ENCODE measurements at regions not wholly inside any gene's neighbourhood (a gene's known extent, or its start where the extent isn't known, plus 50 kb on each side); places are given as distances from the start of the nearest gene placed in this dataset.

GRCh38 chr2:226665306-226665831, 134.3 kb downstream of the IRS1 start:
- no peak overlapping the region for H3K27ac Mint-ChIP-seq

More at GRCh38 chr2:226665306-226665831, 134.3 kb downstream of the IRS1 start:
- no peaks in the 10 kb centered on the region for H3K36me3 ChIP-seq (ENCODE audit: insufficient read depth)
- no peak overlapping the region for H3K4me3 ChIP-seq
- H3K4me1 ChIP-seq (ENCODE audit: insufficient read depth), result no peaks in the 10 kb centered on the region
- H3K4me2 ChIP-seq, result no peak overlapping the region
- ATAC-seq, result no peak
- no peak overlapping the region for H2AFZ ChIP-seq
- no peak overlapping the region for H3K4me3 Mint-ChIP-seq
- H3K36me3 Mint-ChIP-seq (ENCODE audit: low read depth), result no peaks in the 10 kb centered on the region
- H3K9me3 Mint-ChIP-seq, result no peaks in the 10 kb centered on the region; the same call in 2 of the 3 replicates
- no peak overlapping the region for H3K27ac ChIP-seq (ENCODE audit: low read depth)
- no peaks in the 10 kb centered on the region for H3K79me2 ChIP-seq (replicated peaks; ENCODE audit: insufficient read depth)
- H3K27me3 ChIP-seq (ENCODE audit: insufficient read depth), result no peaks in the 10 kb centered on the region
- H4K20me1 ChIP-seq (replicated peaks; ENCODE audit: insufficient read depth), result no peaks in the 10 kb centered on the region
- H3F3A ChIP-seq (replicated peaks; ENCODE audit: low read depth), result no peaks in the 10 kb centered on the region
- TF ChIP-seq ZNF114 (CRISPR knock-in tag; IDR thresholded peaks at IDR 0.05), result no peak
- TF ChIP-seq ZNF331 (CRISPR knock-in tag; IDR thresholded peaks at IDR 0.05; ENCODE audit: low read depth), result no peak
- TF ChIP-seq CTCF (conservative IDR thresholded peaks at IDR 0.05; ENCODE audit: low read depth in 2 of 2), result no peak
- TF ChIP-seq EZH2phosphoT487 (IDR thresholded peaks at IDR 0.05; ENCODE audit: unreplicated experiment), result no peak
- TF ChIP-seq, protein P1, sequence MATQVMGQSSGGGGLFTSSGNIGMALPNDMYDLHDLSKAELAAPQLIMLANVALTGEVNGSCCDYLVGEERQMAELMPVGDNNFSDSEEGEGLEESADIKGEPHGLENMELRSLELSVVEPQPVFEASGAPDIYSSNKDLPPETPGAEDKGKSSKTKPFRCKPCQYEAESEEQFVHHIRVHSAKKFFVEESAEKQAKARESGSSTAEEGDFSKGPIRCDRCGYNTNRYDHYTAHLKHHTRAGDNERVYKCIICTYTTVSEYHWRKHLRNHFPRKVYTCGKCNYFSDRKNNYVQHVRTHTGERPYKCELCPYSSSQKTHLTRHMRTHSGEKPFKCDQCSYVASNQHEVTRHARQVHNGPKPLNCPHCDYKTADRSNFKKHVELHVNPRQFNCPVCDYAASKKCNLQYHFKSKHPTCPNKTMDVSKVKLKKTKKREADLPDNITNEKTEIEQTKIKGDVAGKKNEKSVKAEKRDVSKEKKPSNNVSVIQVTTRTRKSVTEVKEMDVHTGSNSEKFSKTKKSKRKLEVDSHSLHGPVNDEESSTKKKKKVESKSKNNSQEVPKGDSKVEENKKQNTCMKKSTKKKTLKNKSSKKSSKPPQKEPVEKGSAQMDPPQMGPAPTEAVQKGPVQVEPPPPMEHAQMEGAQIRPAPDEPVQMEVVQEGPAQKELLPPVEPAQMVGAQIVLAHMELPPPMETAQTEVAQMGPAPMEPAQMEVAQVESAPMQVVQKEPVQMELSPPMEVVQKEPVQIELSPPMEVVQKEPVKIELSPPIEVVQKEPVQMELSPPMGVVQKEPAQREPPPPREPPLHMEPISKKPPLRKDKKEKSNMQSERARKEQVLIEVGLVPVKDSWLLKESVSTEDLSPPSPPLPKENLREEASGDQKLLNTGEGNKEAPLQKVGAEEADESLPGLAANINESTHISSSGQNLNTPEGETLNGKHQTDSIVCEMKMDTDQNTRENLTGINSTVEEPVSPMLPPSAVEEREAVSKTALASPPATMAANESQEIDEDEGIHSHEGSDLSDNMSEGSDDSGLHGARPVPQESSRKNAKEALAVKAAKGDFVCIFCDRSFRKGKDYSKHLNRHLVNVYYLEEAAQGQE (IDR thresholded peaks at IDR 0.05; ENCODE audit: unreplicated experiment), result no peak
- TF ChIP-seq EZH2 (IDR thresholded peaks at IDR 0.05; ENCODE audit: low read depth, unreplicated experiment), result no peak
- no peak for TF ChIP-seq NANOG (IDR thresholded peaks at IDR 0.05; ENCODE audit: borderline replicate concordance)
- no peak for TF ChIP-seq CREB1 (CRISPR knock-in tag; IDR thresholded peaks at IDR 0.05; ENCODE audit: low read depth)
- TF ChIP-seq ETS1 (IDR thresholded peaks at IDR 0.05), result no peak
- no peak for TF ChIP-seq STAT1 (IDR thresholded peaks at IDR 0.05; ENCODE audit: unreplicated experiment)
- TF ChIP-seq JUNB (IDR thresholded peaks at IDR 0.05; ENCODE audit: unreplicated experiment), result no peak
- TF ChIP-seq POLR2AphosphoS5 (IDR thresholded peaks at IDR 0.05; ENCODE audit: low read depth), result no peak
- TF ChIP-seq ZNF462 (CRISPR knock-in tag; IDR thresholded peaks at IDR 0.05), result no peak
- DNase-seq (ENCODE audit: low spot score), result no peak
- H3K4me1 Mint-ChIP-seq, result no peaks in the 10 kb centered on the region
- H3K27me3 Mint-ChIP-seq (ENCODE audit: insufficient read depth, low read depth, poor library complexity), result peaks cover 5% of the 10 kb centered on the region
- H3K9me2 ChIP-seq (ENCODE audit: insufficient read depth), result peaks cover 17% of the 10 kb centered on the region
